HCT116 (cell line): ENCODE measurements at regions not wholly inside any gene's neighbourhood (a gene's known extent, or its start where the extent isn't known, plus 50 kb on each side); places are given as distances from the start of the nearest gene placed in this dataset.

Experiments
- ATAC-seq: fragments of 200-7000 bp; cut with Tn5 transposase; 2 replicates; pipeline ENCODE4 v1.9.1; 2020; ENCODE audit warnings: mild to moderate bottlenecking, moderate library complexity
- BruUV-seq: library from RNA; stranded (reverse); fragments of 400-500 nt; replicated peaks from 2 replicates; lab custom pipeline; 2021; lab: Mats Ljungman, UMichigan
- CTCF ChIA-PET: fragments of 300-600 bp; sonication (Branson Sonifier 250); formaldehyde crosslinking; loops from one replicate; lab custom pipeline; 2021; ENCODE audit warnings: antibody characterized with exemption; lab: Charles Lee
- POLR2A ChIA-PET: fragments of 300-600, 350-600 bp; sonication (Branson Sonifier 250); formaldehyde crosslinking; loops from one replicate; lab custom pipeline; 2021; ENCODE audit warnings: antibody characterized with exemption; lab: Charles Lee
- RAD21 ChIA-PET, 2 experiments: fragments of 300-600 bp; sonication (Branson Sonifier 250); formaldehyde crosslinking; loops; one replicate each; lab custom pipeline; 2023; ENCODE audit warnings: low total read pairs in 2 of 2; ENCODE audit not compliant: uncharacterized antibody in 2 of 2, unreplicated experiment in 2 of 2, low non-redundant PET in 1 of 2; lab: Charles Lee
- DNase-seq: peaks from one replicate; pipeline ENCODE4 v3.0.0-alpha.2; 2010; ENCODE audit warnings: low read depth, low spot score
- H2AFZ ChIP-seq: fragments of 200-600 bp; shearing (Covaris generic), sonication (generic); 2 replicates; pipeline ENCODE4 v1.6.1; 2017; ENCODE audit warnings: low read depth, mixed run types, mixed read lengths, antibody characterized with exemption, low read length; ENCODE audit not compliant: poor library complexity, severe bottlenecking
- H3K27ac ChIP-seq: 2 replicates; pipeline ENCODE4 v1.5.1; 2012; ENCODE audit warnings: low read depth, low read length
- H3K27me3 ChIP-seq: fragments of 200-600 bp; sonication (generic); 2 replicates; pipeline ENCODE4 v1.6.1; 2016; ENCODE audit warnings: mixed run types, low read length, mixed read lengths; ENCODE audit not compliant: insufficient read depth
- H3K36me3 ChIP-seq, 2 experiments: fragments of 200-500 bp in 1 of 2; fragments of 200-600 bp in 1 of 2; sonication (Bioruptor generic) in 1 of 2; sonication (generic) in 1 of 2; 2 replicates each; pipeline versions ENCODE4 v1.5.1 to v1.6.1; 2014 to 2016; ENCODE audit warnings: low read length in 2 of 2, inconsistent platforms in 1 of 2, mixed read lengths in 1 of 2, mixed run types in 1 of 2; ENCODE audit not compliant: insufficient read depth in 2 of 2, control insufficient read depth in 1 of 2
- H3K4me1 ChIP-seq, 2 experiments: fragments of 200-600 bp in 1 of 2; sonication (generic) in 1 of 2; 2 replicates each; pipeline versions ENCODE4 v1.5.1 to v1.6.1; 2012 to 2017; ENCODE audit warnings: low read length in 2 of 2, inconsistent platforms in 1 of 2, mild to moderate bottlenecking in 1 of 2, mixed read lengths in 1 of 2, mixed run types in 1 of 2, moderate library complexity in 1 of 2; ENCODE audit not compliant: insufficient read depth in 2 of 2, control insufficient read depth in 1 of 2
- H3K4me2 ChIP-seq: fragments of 200-600 bp; sonication (generic); 2 replicates; pipeline ENCODE4 v1.6.1; 2017; ENCODE audit warnings: mixed run types, low read length, mixed read lengths
- H3K4me3 ChIP-seq, 2 experiments: fragments of 200-600 bp in 1 of 2; sonication (generic) in 1 of 2; replicated peaks in 1 of 2; 2 replicates each; pipeline ENCODE4 v1.5.1; 2011 to 2016; ENCODE audit warnings: low read length in 2 of 2, control low read depth in 1 of 2, low read depth in 1 of 2, mild to moderate bottlenecking in 1 of 2, mixed read lengths in 1 of 2, mixed run types in 1 of 2
- H3K79me2 ChIP-seq: fragments of 200-600 bp; sonication (generic); 2 replicates; pipeline ENCODE4 v1.6.1; 2017; ENCODE audit warnings: mild to moderate bottlenecking, mixed run types, low read length, moderate library complexity, mixed read lengths; ENCODE audit not compliant: insufficient read depth
- H3K9ac ChIP-seq: fragments of 200-600 bp; sonication (generic); 2 replicates; pipeline ENCODE4 v1.6.1; 2016; ENCODE audit warnings: low read length, mixed read lengths
- H3K9me2 ChIP-seq: fragments of 200-600 bp; sonication (generic), shearing (Covaris generic); 2 replicates; pipeline ENCODE4 v1.6.1; 2017; ENCODE audit warnings: mixed run types, mild to moderate bottlenecking, moderate library complexity; ENCODE audit not compliant: insufficient read depth
- H3K9me3 ChIP-seq, 2 experiments: fragments of 200-500 bp in 1 of 2; fragments of 200-600 bp in 1 of 2; sonication (Bioruptor generic) in 1 of 2; sonication (generic) in 1 of 2; 2 replicates each; pipeline ENCODE4 v1.6.1; 2014 to 2017; ENCODE audit warnings: low read length in 2 of 2, mixed read lengths in 2 of 2, inconsistent platforms in 1 of 2, low read depth in 1 of 2, mild to moderate bottlenecking in 1 of 2, mixed run types in 1 of 2, moderate library complexity in 1 of 2; ENCODE audit not compliant: control insufficient read depth in 1 of 2, insufficient read depth in 1 of 2
- H4K20me1 ChIP-seq: fragments of 200-600 bp; sonication (generic), shearing (Covaris generic); 2 replicates; pipeline ENCODE4 v1.6.1; 2017; ENCODE audit warnings: mixed run types, mild to moderate bottlenecking, moderate library complexity; ENCODE audit not compliant: insufficient read depth
- CEBPB ChIP-seq: IDR thresholded peaks from 2 replicates; pipeline ENCODE4 v1.6.1; 2012; ENCODE audit warnings: low read depth
- EGR1 ChIP-seq: IDR thresholded peaks from 2 replicates; pipeline ENCODE4 v1.6.1; 2012; ENCODE audit warnings: low read depth
- EZH2 ChIP-seq: fragments of 200-600 bp; sonication (generic); IDR thresholded peaks from 2 replicates; pipeline ENCODE4 v1.6.1; 2017; ENCODE audit warnings: antibody characterized with exemption, mixed run types
- POLR2AphosphoS5 ChIP-seq: IDR thresholded peaks from 2 replicates; pipeline ENCODE4 v1.6.1; 2011; ENCODE audit warnings: mild to moderate bottlenecking, low read depth, low read length, moderate library complexity
- RAD21 ChIP-seq: IDR thresholded peaks from 2 replicates; pipeline ENCODE4 v1.6.1; 2012; ENCODE audit warnings: low read depth, mild to moderate bottlenecking
- REST ChIP-seq: IDR thresholded peaks from 2 replicates; pipeline ENCODE4 v1.6.1; 2012; ENCODE audit warnings: low read depth
- SP1 ChIP-seq: IDR thresholded peaks from 2 replicates; pipeline ENCODE4 v1.6.1; 2012; ENCODE audit warnings: low read depth
- SRF ChIP-seq: IDR thresholded peaks from 2 replicates; pipeline ENCODE4 v1.6.1; 2012; ENCODE audit warnings: low read depth
- TCF7L2 ChIP-seq: IDR thresholded peaks from 2 replicates; pipeline ENCODE4 v1.7.0; 2011; ENCODE audit warnings: borderline replicate concordance, inconsistent platforms; ENCODE audit not compliant: insufficient read depth, insufficient read length; ENCODE audit errors: extremely low read depth
- ZBTB33 ChIP-seq: IDR thresholded peaks from 2 replicates; pipeline ENCODE4 v1.6.1; 2011; ENCODE audit warnings: mild to moderate bottlenecking, low read length, moderate library complexity; ENCODE audit not compliant: insufficient replicate concordance; ENCODE audit errors: extremely low read depth
- ZFX ChIP-seq: fragments of 450-650 bp; IDR thresholded peaks from 2 replicates; pipeline ENCODE4 v1.6.1; 2017
- ZNF274 ChIP-seq: fragments of 200-500 bp; sonication (Bioruptor generic); IDR thresholded peaks from 2 replicates; pipeline ENCODE4 v1.6.1; 2014; ENCODE audit warnings: mild to moderate bottlenecking, low read depth, low read length, inconsistent platforms
- intact Hi-C: fragments of 100-400 bp; cut with micrococcal nuclease; formaldehyde crosslinking; loops from 2 replicates; pipeline ENCODE4 v1.10.0; 2022

DNA sequence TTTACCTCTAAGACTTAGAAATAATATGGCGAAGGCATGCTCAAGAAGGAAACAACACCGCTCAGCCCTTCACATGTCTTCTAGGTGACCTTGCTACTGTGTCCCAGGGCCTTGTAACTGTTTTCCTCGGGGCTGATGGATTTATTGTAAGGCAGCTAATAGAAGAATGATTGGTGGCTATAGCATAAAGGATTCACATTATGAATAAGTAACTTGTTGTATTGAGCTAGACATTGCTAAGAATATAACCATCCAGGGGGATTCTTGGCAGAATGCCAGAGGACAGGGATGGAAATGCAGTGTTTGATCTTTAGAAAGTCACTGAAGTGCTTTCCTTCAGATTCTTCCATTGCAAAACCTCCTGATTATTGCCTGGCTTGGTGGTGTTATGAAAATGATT, 54.9 kb downstream of the PLEKHG1 start:
- BruUV-seq, result no TSS peak
- ChIA-PET POLR2A (no interaction called here), RAD21 (no interaction called here), CTCF (no interaction called here)
- Histone ChIP-seq H3K9ac (no peak overlapping the region), H3K4me2 (no peak overlapping the region), H3K4me1 (peaks cover 0 to 8% of the 10 kb centered on the region in 2 experiments; a peak in 1 of 4 replicates), H3K9me2 (no peaks in the 10 kb centered on the region), H3K27ac (no peak overlapping the region), H3K4me3 (no peak overlapping the region), H2AFZ (no peak overlapping the region), H3K36me3 (no peaks in the 10 kb centered on the region), H3K9me3 (no peaks in the 10 kb centered on the region), H3K79me2 (no peaks in the 10 kb centered on the region), H4K20me1 (no peaks in the 10 kb centered on the region), H3K27me3 (no peaks in the 10 kb centered on the region)
- intact Hi-C loops, result no loop called here
- no peak for TF ChIP-seq REST
- TF ChIP-seq TCF7L2, result no peak
- TF ChIP-seq EZH2, result no peak
- TF ChIP-seq SRF, result no peak
- no peak for TF ChIP-seq ZBTB33
- no peak for TF ChIP-seq ZFX
- TF ChIP-seq SP1, result no peak
- no peak for TF ChIP-seq CEBPB
- TF ChIP-seq RAD21, result no peak
- no peak for TF ChIP-seq EGR1
- TF ChIP-seq ZNF274, result no peak
- no peak for TF ChIP-seq POLR2AphosphoS5
- ATAC-seq (no peak), DNase-seq (no peak)
